Stimulated activated memory B cell treated with anti-CD40 and anti-IgM and Interleukin-4, amounts not matched to agents 10 μg/mL and 1 μg/mL and 100 μg/mL, for 72 hours (primary cell): ENCODE measurements at regions not wholly inside any gene's neighbourhood (a gene's known extent, or its start where the extent isn't known, plus 50 kb on each side); places are given as distances from the start of the nearest gene placed in this dataset.
A peak's percentile ranks its signal among the peaks of the same experiment; 100 is the strongest.

Source experiments
- ATAC-seq: fragments of 150-1000 bp; cut with Tn5 transposase; 2 replicates; pipeline ENCODE4 v1.10.0; 2021
- H3K27ac Mint-ChIP-seq: one replicate; pipeline ENCODE4 v1.8.0; 2022; ENCODE audit warnings: mild to moderate bottlenecking, mixed read lengths
- H3K27me3 Mint-ChIP-seq: one replicate; pipeline ENCODE4 v1.8.0; 2022; ENCODE audit warnings: mixed read lengths
- H3K36me3 Mint-ChIP-seq: one replicate; pipeline ENCODE4 v1.8.0; 2022; ENCODE audit warnings: mixed read lengths
- H3K4me1 Mint-ChIP-seq: one replicate; pipeline ENCODE4 v1.8.0; 2022; ENCODE audit warnings: mixed read lengths
- H3K4me3 Mint-ChIP-seq: one replicate; pipeline ENCODE4 v1.8.0; 2022; ENCODE audit warnings: mild to moderate bottlenecking, moderate library complexity, mixed read lengths
- H3K9me3 Mint-ChIP-seq: one replicate; pipeline ENCODE4 v1.8.0; 2022; ENCODE audit warnings: mixed read lengths

DNA sequence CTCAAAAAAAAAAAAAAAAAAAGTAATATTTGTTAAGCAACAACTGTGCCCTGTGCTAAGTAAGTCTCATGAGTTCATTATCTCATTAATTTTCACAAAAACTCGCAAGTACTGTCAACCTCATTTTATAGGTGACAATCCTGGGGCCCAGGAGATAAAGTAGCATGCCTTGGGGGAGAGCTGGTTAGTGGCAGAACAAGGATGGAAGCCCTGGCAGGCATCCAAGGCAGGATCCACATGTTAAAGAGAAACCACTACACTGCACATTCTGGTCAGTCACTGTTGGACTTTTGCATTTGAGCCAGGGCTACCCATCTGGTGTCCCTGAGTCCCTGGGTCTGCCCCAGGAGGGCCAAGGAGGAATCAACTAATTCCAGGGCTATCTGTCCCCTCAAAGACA lies 54.6 kb downstream of the ZFP36L2 start:
- Mint-ChIP-seq H3K9me3 (peaks cover 4% of the 10 kb centered on the region), H3K4me1 (peaks cover 83% of the 10 kb centered on the region), H3K4me3 (no peak overlapping the region), H3K27ac (peak overlapping the region; percentile 75), H3K36me3 (no peaks in the 10 kb centered on the region), H3K27me3 (no peaks in the 10 kb centered on the region)
- no peak for ATAC-seq

DNA sequence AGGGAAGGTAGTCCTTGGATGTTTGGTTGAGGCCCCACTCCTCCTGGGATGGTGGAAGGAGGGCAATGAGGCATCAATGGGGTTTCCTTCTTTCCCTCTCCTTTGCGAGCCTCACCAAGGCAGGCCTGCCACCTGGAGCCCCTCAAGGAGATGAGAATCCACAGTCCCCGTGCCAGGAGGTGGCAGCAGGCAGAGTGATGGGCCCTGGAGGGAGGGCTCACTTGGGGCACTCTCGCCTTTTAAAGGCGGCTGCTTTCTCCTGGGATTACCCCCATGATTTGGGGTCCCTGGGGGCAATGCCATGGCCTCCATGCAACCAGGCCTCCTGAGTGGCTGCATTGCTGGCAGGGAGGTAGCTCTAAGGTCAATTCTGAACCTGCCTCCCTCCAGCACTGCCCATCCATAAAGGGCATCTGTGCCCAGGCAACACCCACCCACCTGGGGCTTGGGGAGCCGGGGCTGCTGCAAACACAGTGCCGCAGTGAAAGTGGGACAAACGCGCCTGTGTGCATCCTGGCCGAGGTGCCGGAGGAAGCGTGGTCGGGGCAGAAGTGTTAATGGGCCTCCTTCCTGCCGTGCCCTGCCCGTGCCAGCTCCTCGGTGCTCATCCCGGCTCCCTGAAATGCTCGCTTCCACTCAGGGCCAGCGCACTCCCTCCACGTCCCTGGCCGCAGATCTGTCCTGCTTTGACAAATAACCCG lies 55.9 kb downstream of the ZFP36L2 start:
- no peak for ATAC-seq
- H3K4me1 Mint-ChIP-seq: peaks cover 70% of the 10 kb centered on the region
- H3K4me3 Mint-ChIP-seq: peak overlapping the region; percentile 33
- peaks cover 4% of the 10 kb centered on the region for H3K9me3 Mint-ChIP-seq
- no peaks in the 10 kb centered on the region for H3K36me3 Mint-ChIP-seq
- peak overlapping the region; percentile 75 for H3K27ac Mint-ChIP-seq
- H3K27me3 Mint-ChIP-seq: no peaks in the 10 kb centered on the region

DNA sequence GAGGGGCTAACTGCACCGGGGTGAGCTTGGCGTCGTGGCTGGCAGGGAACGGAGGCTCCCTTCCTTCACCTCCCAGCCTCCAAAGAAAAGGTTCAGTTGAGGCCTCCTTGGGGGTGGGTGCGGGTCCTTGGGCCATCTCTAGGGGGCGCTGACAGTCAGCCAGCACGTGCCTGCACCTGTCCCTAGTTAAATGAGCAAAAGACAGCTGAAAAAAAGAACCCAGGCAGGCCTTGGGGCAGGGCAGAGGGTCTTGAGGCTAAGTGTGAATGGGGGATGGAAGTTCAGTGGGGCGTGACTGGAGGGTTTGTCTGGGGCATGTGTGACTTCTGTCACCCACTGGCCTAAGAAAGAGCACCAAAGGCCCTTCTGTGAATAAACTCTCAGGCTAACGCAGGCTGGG lies 56.4 kb downstream of the ZFP36L2 start:
- H3K4me3 Mint-ChIP-seq: peak overlapping the region; percentile 66
- H3K9me3 Mint-ChIP-seq: peaks cover 4% of the 10 kb centered on the region
- H3K36me3 Mint-ChIP-seq: no peaks in the 10 kb centered on the region
- peaks cover 65% of the 10 kb centered on the region for H3K4me1 Mint-ChIP-seq
- no peaks in the 10 kb centered on the region for H3K27me3 Mint-ChIP-seq
- H3K27ac Mint-ChIP-seq: peak overlapping the region; percentile 75
- ATAC-seq: no peak

DNA sequence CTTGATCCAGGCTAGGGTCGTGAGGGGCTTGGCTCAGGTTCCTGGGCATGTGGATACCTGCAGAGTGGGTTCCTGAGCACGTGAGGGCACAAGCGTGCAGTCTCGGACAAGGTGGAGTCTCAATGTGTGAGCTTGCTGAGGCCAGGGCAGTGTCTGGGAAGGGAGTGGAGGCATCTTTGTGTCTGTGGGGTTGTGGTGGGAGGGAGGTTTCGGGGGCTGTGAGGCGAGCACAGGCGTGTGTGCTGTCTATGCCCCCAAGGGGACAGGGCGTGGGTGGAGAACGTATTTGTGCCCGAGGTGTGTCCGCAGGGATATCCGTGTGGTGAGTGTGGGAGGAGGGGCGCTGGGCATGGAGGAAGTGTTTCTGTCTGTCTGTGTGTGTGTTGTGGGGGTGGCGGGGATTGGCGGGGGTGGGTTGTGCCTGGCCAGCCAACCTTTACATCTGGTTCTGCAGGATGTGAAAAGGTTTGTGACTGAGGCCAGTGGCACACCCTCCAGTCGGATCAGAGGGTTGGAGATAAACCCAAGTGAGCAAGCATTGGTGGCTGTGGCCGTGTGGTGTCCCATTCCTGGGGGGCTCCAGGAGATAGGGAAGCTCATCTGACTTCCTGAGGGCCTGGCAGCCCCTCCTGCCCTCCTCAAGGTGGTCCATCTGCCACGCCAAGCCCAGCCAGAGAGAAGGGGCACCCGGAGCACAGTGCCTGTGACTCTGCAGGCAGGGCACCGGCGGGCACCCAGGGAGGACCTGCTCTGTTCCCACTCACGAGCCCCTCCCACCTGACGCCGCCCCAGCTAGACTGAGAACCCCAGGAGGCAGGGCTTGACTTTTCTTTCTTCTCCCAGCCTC lies 57.1 kb downstream of the ZFP36L2 start:
- peak; percentile 92 for ATAC-seq
- Mint-ChIP-seq H3K27me3 (no peaks in the 10 kb centered on the region), H3K27ac (peak overlapping the region; percentile 75), H3K36me3 (no peaks in the 10 kb centered on the region), H3K4me3 (peak overlapping the region; percentile 66), H3K4me1 (peaks cover 58% of the 10 kb centered on the region), H3K9me3 (peaks cover 4% of the 10 kb centered on the region)

DNA sequence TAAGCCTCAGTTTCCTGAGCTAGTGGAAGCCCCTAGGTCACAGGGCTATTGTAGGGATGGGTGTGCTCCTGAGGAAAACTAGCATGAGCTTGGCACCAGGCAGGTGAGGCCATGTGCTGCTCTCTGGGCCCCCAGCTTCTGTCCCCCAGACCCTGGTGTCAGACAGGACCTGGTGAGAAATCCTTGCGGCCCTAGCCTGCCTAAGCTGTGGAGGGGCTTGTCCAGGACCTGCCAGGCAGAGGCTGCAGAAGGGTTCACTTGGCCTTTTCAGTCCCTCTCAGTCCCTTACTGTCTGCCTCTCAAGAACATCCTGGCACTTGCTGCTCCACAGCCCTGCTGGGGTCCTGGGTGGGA lies 58.4 kb downstream of the ZFP36L2 start:
- ATAC-seq: no peak
- Mint-ChIP-seq H3K4me1 (peaks cover 51% of the 10 kb centered on the region), H3K36me3 (no peaks in the 10 kb centered on the region), H3K27me3 (no peaks in the 10 kb centered on the region), H3K4me3 (peak overlapping the region; percentile 42), H3K9me3 (peaks cover 4% of the 10 kb centered on the region), H3K27ac (peak overlapping the region; percentile 75)

DNA sequence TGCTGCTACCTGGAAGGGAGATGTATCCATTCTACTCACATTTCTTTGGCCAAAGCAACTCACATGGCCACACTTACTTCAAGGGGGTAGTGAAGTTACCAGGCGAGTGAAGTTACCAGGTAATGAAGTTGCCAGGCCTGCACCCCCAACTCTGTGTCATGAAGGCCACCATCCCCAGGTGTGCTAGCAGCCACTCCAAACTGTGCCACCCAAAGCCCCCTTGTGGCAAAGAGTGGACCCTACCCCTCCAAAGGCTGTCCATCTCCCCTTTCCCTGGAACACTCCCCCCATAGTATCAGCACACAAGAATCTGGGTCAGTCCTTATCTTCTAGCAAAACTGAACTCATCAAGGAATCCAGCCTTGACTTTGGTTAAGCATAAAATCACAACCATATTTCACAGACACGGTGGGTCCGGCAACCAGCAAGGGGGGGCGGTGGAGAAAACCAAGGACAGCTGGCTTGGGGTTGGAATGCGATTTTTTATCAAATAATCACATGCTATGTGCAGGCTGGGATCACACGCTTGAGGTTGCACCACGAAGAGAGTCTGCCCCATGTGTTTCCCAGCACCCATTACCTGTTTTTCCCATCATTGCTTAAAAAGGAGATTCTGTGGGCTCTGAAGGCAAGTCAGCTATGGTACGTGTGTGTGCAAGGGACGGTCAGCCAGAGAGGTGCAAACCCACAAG lies 60.9 kb downstream of the ZFP36L2 start:
- Mint-ChIP-seq H3K36me3 (no peaks in the 10 kb centered on the region), H3K4me3 (no peak overlapping the region), H3K27me3 (no peaks in the 10 kb centered on the region), H3K9me3 (peaks cover 4% of the 10 kb centered on the region), H3K4me1 (peaks cover 54% of the 10 kb centered on the region), H3K27ac (peak overlapping the region; percentile 5)
- ATAC-seq: no peak

GRCh38 chr2:43164686-43165085 lies 61.7 kb downstream of the ZFP36L2 start:
- Mint-ChIP-seq H3K27ac (peak overlapping the region; percentile 19), H3K27me3 (no peaks in the 10 kb centered on the region), H3K9me3 (peaks cover 4% of the 10 kb centered on the region), H3K4me3 (no peak overlapping the region), H3K4me1 (peaks cover 53% of the 10 kb centered on the region), H3K36me3 (no peaks in the 10 kb centered on the region)
- no peak for ATAC-seq

- Mint-ChIP-seq H3K27ac (peak overlapping the region; percentile 19), H3K36me3 (no peaks in the 10 kb centered on the region), H3K4me1 (peaks cover 53% of the 10 kb centered on the region), H3K4me3 (no peak overlapping the region), H3K9me3 (peaks cover under 1% of the 10 kb centered on the region), H3K27me3 (no peaks in the 10 kb centered on the region)
- no peak for ATAC-seq
Observed at GRCh38 chr2:43163584-43164270, 62.7 kb downstream of the ZFP36L2 start.

GRCh38 chr2:43162511-43162776 lies 64.0 kb downstream of the ZFP36L2 start:
- Mint-ChIP-seq H3K9me3 (no peaks in the 10 kb centered on the region), H3K27ac (peak overlapping the region; percentile 19), H3K4me3 (no peak overlapping the region), H3K4me1 (peaks cover 53% of the 10 kb centered on the region), H3K36me3 (no peaks in the 10 kb centered on the region), H3K27me3 (no peaks in the 10 kb centered on the region)
- no peak for ATAC-seq

GRCh38 chr2:43161650-43162510 lies 64.5 kb downstream of the ZFP36L2 start:
- no peak overlapping the region for H3K4me3 Mint-ChIP-seq
- no peaks in the 10 kb centered on the region for H3K36me3 Mint-ChIP-seq
- peaks cover 51% of the 10 kb centered on the region for H3K4me1 Mint-ChIP-seq
- no peaks in the 10 kb centered on the region for H3K27me3 Mint-ChIP-seq
- H3K9me3 Mint-ChIP-seq: no peaks in the 10 kb centered on the region
- peak overlapping the region; percentile 33 for H3K27ac Mint-ChIP-seq
- ATAC-seq: no peak

- H3K36me3 Mint-ChIP-seq: no peaks in the 10 kb centered on the region
- no peak overlapping the region for H3K4me3 Mint-ChIP-seq
- no peak for ATAC-seq
- no peaks in the 10 kb centered on the region for H3K27me3 Mint-ChIP-seq
- peaks cover 51% of the 10 kb centered on the region for H3K4me1 Mint-ChIP-seq
- H3K27ac Mint-ChIP-seq: no peak overlapping the region
- H3K9me3 Mint-ChIP-seq: no peaks in the 10 kb centered on the region
Observed at GRCh38 chr2:43160778-43161177, 65.6 kb downstream of the ZFP36L2 start.

DNA sequence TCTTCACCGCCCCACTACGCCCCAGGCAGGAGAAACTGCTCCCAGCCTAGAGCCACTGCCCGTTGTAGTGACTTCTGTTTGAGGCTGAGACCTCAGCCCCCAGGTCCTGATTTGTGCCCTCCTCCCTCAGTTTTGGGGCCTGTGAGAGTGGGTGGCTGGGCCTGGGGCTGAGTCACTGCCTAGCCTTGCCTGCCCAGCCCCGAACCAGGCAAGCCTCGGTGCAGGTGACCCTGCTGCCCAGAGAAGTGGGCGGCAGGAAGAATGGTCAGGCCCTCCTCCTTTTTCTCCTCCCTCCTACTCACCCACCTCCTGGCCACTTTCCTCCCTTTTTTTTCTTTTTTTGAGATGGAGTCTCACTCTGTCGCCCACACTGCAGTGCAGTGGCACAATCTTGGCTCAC lies 66.6 kb downstream of the ZFP36L2 start:
- Mint-ChIP-seq H3K27me3 (no peaks in the 10 kb centered on the region), H3K9me3 (no peaks in the 10 kb centered on the region), H3K27ac (peak overlapping the region; percentile 98), H3K4me1 (peaks cover 51% of the 10 kb centered on the region), H3K36me3 (no peaks in the 10 kb centered on the region), H3K4me3 (no peak overlapping the region)
- no peak for ATAC-seq

DNA sequence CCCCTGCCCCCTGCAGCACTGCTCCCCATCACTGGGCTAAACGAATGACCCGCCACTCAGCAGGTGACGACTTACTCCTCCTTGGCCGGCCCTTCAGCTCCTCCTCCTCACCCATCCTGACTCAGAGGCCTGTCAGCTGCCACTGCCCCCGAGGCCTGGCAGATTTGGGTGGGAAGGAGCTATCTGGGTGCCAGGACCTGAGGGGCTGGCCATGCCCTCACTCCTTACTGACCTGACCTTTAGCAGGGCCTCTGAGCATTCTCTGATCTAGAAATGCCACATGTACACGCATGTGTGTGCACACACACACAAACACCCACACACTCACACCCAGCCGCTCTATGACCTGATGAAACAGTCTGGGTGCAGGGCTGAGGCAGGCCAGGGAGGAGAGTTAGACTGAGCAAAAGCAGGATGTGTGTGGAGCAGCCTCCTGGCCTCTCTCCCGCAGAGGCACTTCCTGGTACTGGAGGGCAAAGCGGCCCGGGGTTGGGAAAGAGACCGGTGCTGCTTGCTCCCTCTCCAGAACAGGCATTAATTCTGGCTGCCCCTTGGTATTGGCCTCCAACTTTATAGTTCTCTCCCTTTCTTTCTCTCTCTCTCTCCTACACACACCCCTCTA lies 68.0 kb downstream of the ZFP36L2 start:
- peak overlapping the region; percentile 98 for H3K27ac Mint-ChIP-seq
- H3K4me3 Mint-ChIP-seq: peak overlapping the region; percentile 70
- peaks cover 58% of the 10 kb centered on the region for H3K4me1 Mint-ChIP-seq
- no peaks in the 10 kb centered on the region for H3K36me3 Mint-ChIP-seq
- peak; percentile 53 for ATAC-seq
- no peaks in the 10 kb centered on the region for H3K9me3 Mint-ChIP-seq
- no peaks in the 10 kb centered on the region for H3K27me3 Mint-ChIP-seq

DNA sequence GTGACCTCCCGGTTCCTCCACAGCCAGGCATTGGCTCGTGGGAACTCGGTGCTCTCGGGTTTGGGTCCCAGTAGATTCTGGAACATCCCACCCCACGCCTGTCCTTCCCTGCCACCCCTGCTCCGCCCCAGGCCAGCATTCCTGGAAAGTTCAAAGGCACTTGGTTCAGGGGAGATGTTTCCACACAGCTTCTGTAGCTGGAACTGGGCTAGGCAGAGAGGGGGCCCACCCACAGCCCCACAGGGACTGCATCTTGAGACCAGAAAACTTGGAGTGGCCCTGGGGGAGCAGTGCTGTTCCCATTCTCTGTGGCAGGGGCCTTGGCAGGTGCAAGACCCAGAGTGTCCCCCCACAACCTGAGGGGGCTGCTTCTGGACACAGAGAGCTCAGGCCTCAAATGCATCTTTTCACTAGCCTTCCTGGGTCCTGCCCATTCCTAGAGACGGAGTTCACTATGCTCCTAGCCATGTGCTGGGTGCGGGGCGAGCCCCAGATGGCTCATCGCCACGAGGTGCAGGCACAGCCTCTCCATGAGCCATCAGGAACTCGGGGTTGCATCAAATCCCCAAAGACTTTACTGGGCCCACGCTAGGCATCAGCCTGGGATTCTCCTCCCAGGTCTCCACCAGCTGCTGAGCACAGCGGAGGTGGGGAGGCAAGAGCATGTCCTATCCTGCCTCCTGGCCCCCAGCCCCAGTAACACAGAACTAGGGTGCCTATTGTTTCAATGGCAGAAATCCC lies 68.7 kb downstream of the ZFP36L2 start:
- no peaks in the 10 kb centered on the region for H3K36me3 Mint-ChIP-seq
- peaks cover 58% of the 10 kb centered on the region for H3K4me1 Mint-ChIP-seq
- no peaks in the 10 kb centered on the region for H3K9me3 Mint-ChIP-seq
- H3K4me3 Mint-ChIP-seq: no peak overlapping the region
- no peak for ATAC-seq
- H3K27ac Mint-ChIP-seq: peak overlapping the region; percentile 98
- no peaks in the 10 kb centered on the region for H3K27me3 Mint-ChIP-seq
